Activated CD8-positive, alpha-beta memory T cell treated with anti-CD3 and anti-CD28 coated beads for 1 hour (primary cell): ENCODE measurements at regions not wholly inside any gene's neighbourhood (a gene's known extent, or its start where the extent isn't known, plus 50 kb on each side); places are given as distances from the start of the nearest gene placed in this dataset.

ENCODE experiments used
- DNase-seq, 2 donors: peaks; one replicate each; pipeline ENCODE4 v3.0.0-alpha.2; 2020; ENCODE audit warnings: low read depth in 1 of 2; ENCODE audit errors: extremely low read depth in 1 of 2

DNA sequence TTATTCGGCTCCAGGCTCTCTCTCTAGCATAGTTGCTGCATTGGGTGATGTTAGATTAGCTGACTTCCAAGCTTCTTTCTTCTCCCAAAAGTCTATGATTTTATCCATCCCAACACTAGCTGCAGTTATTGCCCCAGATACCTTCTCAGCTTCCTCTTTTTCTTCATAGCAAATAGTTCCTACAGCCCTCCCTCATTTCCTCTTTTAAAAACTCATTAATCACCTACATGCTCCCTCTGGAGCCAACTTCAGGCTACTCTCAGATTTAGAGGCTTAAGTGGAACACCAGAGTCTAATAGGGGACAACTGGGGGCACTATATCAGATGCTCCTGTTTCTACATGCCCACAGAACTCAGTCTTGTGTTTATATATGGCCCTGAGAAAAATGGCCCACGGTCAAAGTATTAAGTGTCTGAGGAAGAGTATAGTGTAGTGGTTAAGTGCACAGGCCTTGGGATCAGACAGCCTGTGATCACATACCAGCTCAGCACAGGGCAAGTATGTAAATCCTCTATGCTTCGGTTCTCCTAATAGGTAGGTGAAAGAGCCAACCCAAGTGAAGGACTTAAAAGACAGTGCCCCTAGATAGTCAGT is 241.9 kb upstream of the SLC14A2 start:
- DNase-seq = no peak

DNA sequence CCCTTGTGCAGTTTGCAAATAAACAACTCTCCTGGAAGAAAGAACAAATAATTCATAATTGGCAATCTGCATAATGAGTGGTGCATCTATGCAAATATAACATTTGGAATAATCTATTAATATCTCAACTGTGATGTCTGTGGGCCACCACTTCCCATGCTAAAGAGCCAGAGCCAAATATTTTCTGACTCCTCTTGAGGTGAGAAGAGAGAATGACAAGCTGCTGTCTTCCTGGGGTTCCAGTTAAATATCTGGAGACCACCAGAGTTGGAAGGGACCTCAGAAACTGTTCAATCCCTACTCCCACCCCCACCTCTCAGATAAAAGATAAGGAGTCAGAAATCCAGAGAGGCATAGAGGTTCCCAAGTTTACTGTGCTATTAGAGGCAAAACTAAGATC is 241.0 kb upstream of the SLC14A2 start:
- DNase-seq = no peak

DNA sequence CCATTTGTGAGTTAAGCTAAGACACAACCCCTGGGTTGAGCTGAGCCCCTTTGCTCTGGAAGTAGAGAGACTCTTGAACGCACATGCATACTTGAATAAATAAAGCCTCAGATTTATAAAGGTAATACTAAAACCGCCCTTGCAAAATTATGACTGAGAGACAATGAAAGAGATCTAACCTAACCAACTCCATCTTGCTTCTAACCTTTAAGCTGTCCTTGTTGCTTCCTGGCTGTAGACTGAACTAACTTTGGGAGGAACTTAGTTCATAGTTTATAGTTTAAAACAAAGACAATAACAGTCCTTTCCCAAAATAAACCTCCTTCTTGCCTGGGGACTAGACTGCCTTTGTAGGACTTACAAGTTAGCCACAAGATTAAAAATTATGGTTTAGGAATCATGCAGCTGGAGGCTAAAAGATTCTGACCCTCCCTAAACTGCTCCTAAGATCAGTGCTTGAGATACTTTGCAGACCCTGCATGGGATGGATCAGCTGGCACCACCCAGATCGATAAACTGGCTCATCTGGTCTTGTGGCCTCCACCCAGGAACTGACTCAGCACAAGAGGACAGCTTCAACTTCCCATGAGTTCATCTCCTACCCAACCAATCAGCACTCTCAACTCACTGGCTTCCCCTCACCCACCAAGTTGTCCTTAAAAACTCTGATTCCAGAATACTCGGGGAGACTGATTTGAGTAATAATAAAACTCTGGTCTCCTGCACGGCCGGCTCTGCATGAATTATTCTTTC is 240.2 kb upstream of the SLC14A2 start:
- DNase-seq = no peak

DNA sequence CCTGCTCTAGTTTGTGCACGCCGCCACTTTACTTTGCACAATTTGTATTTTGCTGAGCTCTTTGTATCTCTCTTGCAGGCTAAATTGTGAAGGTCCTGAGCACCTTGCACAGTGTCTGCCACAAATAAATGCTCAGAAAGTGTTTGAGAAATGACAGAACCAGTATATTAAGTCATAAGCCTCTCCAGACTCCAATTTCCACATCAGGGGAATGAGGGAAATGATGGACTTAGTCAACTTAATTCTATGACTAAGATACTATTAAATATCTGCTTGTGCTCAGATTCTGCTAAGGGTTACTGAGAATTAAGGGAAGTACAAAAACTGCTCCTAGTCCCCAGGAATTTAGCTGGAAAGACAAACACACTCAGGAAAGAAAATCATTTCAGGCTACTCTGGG is 239.1 kb upstream of the SLC14A2 start:
- no peak for DNase-seq

DNA sequence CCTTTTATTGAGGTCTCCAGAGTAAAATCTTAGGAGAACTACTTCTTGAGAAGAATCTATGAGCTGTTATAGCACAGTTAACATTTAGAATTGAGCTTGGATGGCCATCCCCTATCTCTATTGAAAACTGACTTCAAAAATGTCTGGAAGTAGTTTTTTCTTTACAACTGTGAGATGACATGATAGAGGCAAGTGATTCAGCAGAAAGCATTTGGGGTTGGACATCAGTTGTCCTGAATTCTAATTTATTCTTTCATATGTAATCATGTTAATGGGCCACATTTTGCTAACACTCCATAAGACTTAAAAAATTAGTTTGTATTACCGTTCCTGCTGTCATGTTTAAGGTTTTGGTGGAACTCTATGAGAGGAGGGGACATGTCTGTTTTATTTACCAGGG is 237.0 kb upstream of the SLC14A2 start:
- no peak for DNase-seq

DNA sequence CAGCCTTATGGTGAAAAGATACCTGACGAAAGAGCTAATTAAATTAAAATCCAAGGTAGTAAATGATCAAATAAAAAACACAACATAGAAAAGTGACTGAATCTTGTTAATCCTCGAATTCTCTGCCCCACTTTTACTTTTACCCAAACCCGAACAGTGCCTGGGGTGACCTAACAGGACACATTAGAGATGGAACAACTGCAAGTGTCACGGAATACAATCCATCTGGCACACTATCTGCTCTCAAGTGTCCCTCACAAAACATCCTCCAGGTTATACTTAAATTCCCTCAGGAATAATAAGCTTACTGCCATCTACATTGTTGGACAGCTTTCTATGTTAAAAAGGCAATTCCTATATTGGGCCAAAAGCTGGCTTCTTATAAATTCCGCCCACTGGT is 236.3 kb upstream of the SLC14A2 start:
- no peak for DNase-seq

DNA sequence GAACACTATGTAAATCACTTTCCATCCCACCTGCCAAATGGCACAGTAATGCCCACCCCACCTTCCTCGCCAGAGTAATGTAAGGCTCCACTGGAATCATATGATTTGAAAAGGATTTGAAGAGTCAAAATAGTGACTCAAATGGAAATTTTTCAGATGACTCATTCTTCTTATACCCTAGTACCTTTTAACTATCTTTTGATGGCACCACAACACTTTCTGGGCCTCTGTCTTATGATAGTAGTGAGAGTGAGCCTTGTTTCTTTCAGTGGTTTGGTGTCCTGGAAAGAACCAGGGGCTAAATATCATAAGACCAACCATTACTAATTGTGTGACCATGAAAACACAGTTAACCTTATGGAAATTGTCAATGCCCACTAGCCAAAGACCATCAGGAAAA is 235.4 kb upstream of the SLC14A2 start:
- DNase-seq = no peak

DNA sequence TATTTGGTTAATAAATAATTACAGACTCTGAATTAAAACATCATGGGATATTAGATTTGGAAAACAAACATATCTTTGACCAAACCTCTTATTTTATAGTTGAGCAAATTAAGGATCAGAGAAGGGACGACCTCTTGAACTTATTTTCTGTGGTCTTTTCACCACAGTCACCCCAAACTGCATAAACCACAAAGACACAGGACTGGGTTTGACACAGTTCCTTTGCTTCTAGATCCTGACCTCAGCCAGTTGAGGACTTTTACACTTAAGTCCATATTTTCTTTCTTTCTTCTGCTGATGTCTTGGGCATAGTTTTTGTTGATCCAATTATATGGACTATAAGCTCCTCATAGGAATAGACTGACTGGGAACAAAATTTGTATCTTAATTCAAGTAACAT is 234.0 kb upstream of the SLC14A2 start:
- DNase-seq = no peak

DNA sequence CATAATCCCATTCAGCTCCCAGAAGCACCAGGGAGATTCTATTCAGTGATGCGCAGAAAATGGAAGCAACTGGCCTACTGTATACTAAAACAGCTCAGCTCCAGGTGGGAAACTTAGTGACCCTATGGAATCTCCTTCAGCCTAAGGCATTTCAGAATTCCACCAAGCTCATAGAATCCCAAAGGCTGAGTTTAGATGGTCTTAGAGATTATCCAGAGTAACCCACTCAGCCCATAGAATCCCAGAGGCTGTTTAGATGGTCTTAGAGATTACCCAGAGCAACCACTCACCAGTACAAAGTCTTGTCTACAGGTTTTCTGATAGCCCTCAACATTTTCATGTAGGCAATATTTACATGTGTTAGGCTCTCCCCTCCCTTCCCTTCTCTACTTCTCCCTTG is 232.0 kb upstream of the SLC14A2 start:
- DNase-seq = no peak

DNA sequence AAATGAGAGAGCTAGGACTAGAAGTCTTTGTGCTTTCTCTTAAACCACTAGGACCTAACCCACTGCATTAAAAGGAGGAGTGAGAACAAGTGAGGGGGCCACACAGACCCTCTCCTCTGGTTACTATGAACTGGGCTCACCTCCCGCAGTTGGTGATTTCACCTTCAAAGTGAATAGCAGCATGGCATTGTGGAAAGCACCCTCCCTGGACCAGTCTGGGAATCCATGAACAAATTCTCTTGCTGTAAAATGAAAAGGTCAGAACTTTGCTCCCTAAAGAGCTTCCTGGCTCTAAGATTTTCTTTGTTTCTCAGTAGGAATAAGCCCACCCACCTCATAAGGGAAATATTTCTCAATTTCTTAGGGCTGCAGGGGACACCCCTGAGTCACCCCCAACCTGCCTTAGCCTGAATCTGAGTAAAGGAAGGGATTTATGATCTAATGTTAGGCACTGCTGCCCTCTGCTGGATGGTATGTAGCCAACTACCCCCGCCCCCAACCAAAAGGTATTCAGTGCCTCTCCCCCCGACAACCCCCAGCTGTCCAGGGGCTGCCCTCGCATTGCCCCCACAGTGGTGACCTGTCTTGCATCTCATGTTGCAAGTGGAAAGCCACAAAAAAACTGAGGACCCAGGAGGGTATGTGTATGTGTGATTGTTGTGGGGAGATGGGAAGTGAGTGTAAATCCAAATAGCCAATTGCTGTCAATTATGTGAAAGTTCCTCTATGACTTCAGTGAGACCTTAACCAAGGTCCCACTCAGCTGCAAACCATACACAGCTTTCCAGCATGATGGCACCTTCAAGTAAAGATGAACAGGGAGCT is 230.9 kb upstream of the SLC14A2 start:
- peak in 1 of 2 donors; percentile 4 for DNase-seq

DNA sequence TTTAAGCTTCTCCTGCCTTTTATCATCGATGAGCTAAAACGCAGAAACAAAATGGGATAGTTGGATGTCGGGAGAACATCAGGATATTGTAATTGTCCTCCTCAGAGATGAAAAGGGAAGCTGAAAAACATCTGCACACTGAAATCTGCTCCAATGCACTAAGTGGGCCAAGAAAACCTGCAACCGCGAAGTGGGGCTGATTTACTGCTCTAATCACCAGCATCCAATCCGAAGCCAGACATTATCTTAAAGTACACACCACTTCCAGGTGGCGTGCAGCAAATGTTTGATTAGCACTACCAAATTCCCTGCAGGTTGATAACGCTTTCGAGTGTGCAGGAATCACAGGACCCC is 230.3 kb upstream of the SLC14A2 start:
- no peak for DNase-seq

DNA sequence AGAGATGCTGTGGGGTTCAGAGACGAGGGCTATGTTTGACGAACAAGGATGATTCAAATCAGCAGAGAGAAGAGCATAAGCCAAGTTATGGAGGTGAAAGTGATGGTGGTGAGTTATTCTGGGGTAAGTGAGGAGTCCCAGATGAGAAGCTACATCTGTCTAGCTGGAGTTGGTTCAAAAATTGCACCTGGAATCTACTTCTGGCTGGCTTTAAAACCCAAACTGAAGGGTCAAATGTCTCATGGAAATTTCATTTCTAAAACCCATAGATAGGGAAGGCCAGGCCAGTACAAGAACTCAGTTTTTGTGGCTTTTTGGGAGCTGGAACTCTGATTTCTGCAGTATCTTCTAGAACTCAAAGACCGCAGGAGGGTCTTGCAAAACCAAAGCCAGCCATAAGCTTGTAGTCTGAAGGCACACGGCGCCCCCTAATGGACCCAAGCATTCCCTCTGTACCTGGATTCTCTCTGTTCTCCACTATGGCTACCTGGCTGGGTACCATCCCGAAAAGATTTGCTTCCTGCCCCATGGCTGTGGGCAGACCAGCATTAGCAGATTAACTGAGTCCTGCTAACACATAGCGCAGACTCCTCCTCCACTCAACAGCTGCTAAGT is 229.1 kb upstream of the SLC14A2 start:
- no peak for DNase-seq

DNA sequence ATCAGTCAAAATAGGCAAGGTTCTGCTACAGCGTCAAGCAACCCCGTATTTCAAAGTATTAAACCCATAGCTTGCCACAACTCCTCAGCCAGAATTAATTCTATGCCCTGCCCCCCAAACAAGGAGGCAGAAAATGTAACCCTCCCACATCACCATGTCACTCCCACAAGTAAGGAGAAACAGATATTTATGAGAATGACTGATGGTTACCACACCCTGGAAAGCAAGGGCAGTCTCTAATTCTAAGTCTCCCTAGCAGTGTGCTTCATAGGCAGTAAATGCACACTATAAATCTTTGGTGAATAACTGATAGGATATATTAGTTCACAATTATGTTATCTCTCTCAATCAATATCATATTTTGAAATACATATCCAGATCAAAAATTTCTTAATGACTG is 228.0 kb upstream of the SLC14A2 start:
- no peak for DNase-seq

DNA sequence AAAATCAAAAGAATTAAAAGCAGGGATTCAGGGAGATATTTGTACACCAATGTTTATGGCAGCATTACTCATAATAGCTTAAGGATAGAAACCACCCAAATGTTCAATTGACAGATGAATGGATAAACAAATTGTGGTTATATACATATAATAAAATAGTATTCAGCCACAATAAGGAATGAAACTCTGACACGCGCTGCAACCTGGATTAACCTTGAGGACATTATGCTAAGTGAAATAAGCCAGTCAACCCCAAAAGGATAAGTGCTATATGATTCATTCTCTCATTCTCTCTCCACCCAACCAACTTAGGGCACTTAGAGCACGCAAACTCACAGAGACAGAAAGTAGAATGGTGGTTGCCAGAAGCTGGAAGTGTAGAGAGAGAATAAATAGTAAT is 216.8 kb upstream of the SLC14A2 start:
- no peak for DNase-seq

DNA sequence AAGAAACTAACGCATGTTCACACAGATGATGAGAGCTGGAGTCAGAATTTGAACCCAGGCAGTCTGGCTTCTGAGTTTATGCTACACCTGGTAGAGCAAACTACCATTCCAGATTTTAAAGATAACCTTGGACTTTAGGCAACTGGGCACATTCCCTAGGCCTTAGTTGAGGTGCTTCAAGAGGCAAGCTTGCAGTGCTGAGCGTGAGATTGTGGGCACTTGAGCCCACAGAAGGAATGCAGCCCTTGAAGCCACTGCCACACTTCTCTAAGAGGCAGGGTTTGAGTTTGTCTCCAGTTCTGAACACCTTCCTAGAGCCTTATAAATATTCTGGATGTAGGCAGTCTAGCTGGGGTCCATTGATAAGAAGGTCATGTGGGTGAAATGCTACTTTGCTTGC is 216.1 kb upstream of the SLC14A2 start:
- DNase-seq = no peak

DNA sequence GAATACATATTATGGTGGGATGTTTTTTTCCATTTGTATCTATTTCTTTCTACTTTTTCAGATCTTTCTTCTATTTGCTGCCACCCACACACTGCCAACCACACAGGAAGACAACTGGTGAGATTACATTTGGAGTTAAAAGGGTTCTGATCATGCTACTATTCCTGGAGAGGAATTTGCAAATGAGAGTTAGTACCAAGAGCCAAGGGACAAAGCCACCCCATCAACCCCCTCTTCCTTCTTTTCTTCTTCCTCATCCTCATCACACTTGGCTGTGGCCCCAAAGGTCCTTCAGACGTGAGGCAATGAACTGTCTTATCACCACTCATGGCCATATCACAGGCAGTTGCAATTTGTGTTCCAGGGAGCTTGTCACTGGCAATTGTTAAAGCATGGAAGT is 215.6 kb upstream of the SLC14A2 start:
- no peak for DNase-seq

DNA sequence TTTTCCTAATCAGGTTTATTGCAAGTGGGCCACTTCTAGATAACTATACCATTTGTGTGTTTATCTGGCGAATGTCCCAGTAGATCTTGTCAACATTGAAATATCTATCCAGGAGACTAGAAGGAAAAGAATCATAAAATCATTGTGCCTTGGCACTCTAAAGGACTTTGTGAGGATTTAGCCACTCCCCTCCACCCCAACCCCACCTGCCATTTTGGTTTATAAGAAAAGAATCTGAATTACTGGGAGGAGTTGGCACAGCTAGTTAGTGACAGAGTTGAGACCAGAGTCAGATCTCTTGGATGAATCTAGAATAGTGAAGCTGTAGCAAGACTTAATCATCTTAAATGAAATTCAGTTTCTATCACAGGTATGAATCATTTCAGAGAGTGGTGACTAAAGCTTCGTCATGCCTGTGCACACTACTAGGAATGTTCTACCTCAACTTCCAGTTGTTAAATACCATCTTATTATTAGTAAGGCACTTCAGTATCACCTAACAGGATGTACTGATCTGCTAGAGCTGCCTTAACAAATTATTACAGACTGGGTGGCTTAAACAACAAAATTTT is 212.7 kb upstream of the SLC14A2 start:
- no peak for DNase-seq

DNA sequence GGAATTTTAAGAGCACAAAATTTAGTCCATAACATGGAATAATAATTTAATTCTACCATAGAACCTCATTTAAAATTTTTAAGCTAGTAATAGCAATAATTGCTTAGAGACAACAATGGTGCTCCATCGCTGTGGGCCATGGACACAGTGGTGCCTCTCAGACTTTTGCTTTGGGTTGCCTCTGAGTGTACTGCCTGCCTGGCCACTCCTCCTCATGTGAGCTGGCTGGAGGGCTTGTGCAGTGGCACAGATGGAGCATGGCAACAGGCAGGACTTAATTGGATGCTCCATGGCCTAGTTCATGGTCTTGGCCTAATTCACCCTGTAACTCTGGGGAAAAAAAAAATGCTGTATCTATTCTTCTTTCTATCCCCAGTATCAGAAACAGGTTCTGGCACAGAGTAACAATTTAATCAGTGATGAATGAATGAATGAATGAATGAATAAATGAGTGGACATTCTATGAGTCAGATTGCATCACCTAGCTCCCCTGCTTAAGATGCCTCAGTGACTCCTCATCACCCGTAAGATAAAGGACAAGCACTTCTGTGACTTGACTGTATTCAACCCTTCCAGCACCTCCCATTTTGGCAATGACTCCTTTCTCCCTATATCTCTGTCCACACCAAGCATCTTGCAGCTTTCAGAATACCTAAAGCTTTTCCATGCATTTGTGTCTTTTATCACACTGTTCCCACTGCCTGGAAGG is 211.8 kb upstream of the SLC14A2 start:
- DNase-seq = no peak

DNA sequence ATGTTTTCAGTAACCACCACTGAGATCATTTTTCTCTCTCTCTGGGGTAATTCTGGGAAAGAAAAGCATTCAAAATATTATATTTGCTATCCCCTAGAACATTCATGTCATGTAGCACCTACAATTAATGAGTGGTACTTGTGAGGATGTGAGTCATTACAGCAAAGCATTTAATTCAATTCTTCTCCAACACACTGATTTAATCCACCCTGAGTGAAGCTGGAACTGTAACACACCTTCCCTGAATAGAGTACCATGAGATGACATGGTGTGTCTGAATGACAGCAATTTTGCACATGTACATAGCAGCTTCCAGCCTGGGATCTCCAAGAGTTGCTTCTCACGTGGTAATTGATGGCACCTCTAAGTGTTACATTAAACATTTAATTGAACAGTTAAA is 207.1 kb upstream of the SLC14A2 start:
- no peak for DNase-seq

DNA sequence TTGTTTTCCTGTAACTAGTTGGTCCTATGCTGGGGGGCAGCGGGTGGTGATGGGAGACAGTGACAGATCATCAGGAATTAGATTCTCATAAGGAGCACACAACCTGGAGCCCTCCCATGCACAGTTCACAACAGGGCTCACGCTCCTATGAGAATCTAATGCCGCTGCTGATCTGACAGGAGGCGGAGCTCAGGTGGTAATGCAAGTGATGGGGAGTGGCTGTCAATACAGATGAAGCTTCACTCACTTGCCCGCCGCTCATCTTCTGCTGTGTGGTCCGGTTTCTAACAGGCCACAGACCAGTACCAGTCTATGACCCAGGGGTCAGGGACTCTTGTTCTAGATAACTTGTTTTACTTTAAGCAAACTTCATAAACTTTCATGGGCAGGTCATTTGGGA is 205.3 kb upstream of the SLC14A2 start:
- DNase-seq = no peak

DNA sequence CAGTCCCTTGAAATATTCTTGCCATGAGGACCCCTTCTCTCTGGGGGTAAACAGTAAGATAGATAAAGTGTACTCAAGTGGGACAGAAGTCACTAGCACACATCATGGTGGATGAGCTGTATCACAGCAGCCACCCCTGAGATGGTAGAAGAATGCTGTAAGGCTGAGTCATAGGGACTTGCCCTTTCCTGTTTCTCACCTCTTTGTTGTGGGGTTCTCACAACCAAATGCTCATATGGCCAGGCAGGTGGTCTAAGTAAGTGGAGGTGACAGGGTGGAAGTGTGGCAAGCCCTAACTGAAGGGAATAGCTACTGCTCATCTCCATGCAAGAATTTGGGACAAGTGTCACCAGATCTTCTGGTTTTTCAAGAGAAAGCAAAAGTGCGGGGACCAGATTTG is 202.7 kb upstream of the SLC14A2 start:
- no peak for DNase-seq
